Activated T-cell treated with anti-CD3 and anti-CD28 coated beads, Interleukin-2, amount 50 U/mL, for 24 hours (primary cell): ENCODE measurements at regions not wholly inside any gene's neighbourhood (a gene's known extent, or its start where the extent isn't known, plus 50 kb on each side); places are given as distances from the start of the nearest gene placed in this dataset.

ENCODE experiments used
- DNase-seq: peaks from one replicate; pipeline ENCODE4 v3.0.0-alpha.2; 2020
- H3K27ac Mint-ChIP-seq: 2 replicates; pipeline ENCODE4 v1.8.0; 2020; ENCODE audit warnings: mild to moderate bottlenecking, mixed read lengths
- H3K27me3 Mint-ChIP-seq: 2 replicates; pipeline ENCODE4 v1.8.0; 2020; ENCODE audit warnings: mixed read lengths
- H3K36me3 Mint-ChIP-seq: 2 replicates; pipeline ENCODE4 v1.8.0; 2020; ENCODE audit warnings: low read depth, mixed read lengths
- H3K4me1 Mint-ChIP-seq: 2 replicates; pipeline ENCODE4 v1.8.0; 2020; ENCODE audit warnings: low read depth, mixed read lengths
- H3K4me3 Mint-ChIP-seq: 2 replicates; pipeline ENCODE4 v1.8.0; 2020; ENCODE audit warnings: mild to moderate bottlenecking, moderate library complexity, mixed read lengths
- H3K9me3 Mint-ChIP-seq: 2 replicates; pipeline ENCODE4 v1.8.0; 2020; ENCODE audit warnings: mixed read lengths

DNA sequence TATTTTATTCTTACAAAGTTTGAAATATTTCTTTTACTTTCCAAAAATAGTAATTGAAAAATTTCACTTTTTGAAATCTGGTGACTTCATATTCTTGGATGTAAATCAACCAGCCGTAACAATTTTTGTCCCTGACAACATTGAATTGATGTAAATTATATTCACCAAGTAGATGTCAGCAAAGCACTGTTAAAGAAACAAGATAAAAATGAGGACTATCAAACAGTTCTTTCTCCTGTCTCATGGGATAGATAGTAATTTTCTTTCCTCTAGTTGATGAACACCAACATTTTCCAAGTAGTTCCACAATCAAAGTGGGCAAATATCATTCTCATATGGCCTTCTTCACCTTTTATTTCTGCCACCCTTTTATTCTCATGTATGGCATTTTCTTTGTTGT is 1461.9 kb downstream of the MAT2B start:
- Mint-ChIP-seq H3K4me3 (no peak overlapping the region), H3K27me3 (no peaks in the 10 kb centered on the region), H3K36me3 (no peaks in the 10 kb centered on the region), H3K4me1 (no peaks in the 10 kb centered on the region), H3K9me3 (no peaks in the 10 kb centered on the region), H3K27ac (no peak overlapping the region)
- no peak for DNase-seq

- no peaks in the 10 kb centered on the region for H3K4me1 Mint-ChIP-seq
- no peak overlapping the region for H3K4me3 Mint-ChIP-seq
- no peak for DNase-seq
- H3K27me3 Mint-ChIP-seq, result no peaks in the 10 kb centered on the region
- no peaks in the 10 kb centered on the region for H3K36me3 Mint-ChIP-seq
- H3K27ac Mint-ChIP-seq, result no peak overlapping the region
- H3K9me3 Mint-ChIP-seq, result peaks cover 18% of the 10 kb centered on the region
Observed at GRCh38 chr5:164972973-164973372, 1467.6 kb downstream of the MAT2B start.

DNA sequence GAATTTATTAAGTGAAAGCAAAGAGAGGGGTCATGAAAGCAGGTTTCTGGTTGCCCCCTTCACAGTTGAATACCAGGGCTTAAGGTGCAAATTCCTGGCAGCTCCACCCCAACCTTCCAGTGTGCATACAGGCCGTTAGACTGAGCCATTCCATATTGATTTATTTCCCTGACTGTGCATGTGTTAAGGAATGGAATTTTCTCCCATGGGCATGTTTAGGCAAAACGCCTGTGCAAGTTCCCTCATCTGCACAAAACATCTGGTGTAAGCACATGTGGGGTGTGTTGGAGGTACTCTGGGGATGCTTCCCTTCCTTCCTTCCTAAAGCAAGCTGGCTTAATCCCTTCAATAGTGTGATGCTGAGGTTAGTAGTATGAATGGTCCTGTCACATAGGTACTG is 1470.6 kb downstream of the MAT2B start:
- Mint-ChIP-seq H3K4me1 (no peaks in the 10 kb centered on the region), H3K27me3 (no peaks in the 10 kb centered on the region), H3K36me3 (no peaks in the 10 kb centered on the region), H3K4me3 (no peak overlapping the region), H3K27ac (no peak overlapping the region), H3K9me3 (peaks cover 25% of the 10 kb centered on the region)
- no peak for DNase-seq

GRCh38 chr5:164980480-164980879 is 1475.1 kb downstream of the MAT2B start:
- Mint-ChIP-seq H3K27me3 (no peaks in the 10 kb centered on the region), H3K36me3 (no peaks in the 10 kb centered on the region), H3K4me3 (no peak overlapping the region), H3K27ac (no peak overlapping the region), H3K4me1 (no peaks in the 10 kb centered on the region), H3K9me3 (peaks cover 15% of the 10 kb centered on the region)
- no peak for DNase-seq

GRCh38 chr5:164998142-164998541 is 1492.7 kb downstream of the MAT2B start:
- Mint-ChIP-seq H3K4me3 (no peak overlapping the region), H3K27me3 (no peaks in the 10 kb centered on the region), H3K9me3 (peaks cover 12% of the 10 kb centered on the region), H3K27ac (no peak overlapping the region), H3K36me3 (no peaks in the 10 kb centered on the region), H3K4me1 (no peaks in the 10 kb centered on the region)
- DNase-seq, result no peak

GRCh38 chr5:164998590-164998989 is 1493.2 kb downstream of the MAT2B start:
- no peak for DNase-seq
- no peaks in the 10 kb centered on the region for H3K36me3 Mint-ChIP-seq
- H3K27ac Mint-ChIP-seq, result no peak overlapping the region
- H3K9me3 Mint-ChIP-seq, result peaks cover 12% of the 10 kb centered on the region
- no peaks in the 10 kb centered on the region for H3K27me3 Mint-ChIP-seq
- H3K4me1 Mint-ChIP-seq, result no peaks in the 10 kb centered on the region
- no peak overlapping the region for H3K4me3 Mint-ChIP-seq

DNA sequence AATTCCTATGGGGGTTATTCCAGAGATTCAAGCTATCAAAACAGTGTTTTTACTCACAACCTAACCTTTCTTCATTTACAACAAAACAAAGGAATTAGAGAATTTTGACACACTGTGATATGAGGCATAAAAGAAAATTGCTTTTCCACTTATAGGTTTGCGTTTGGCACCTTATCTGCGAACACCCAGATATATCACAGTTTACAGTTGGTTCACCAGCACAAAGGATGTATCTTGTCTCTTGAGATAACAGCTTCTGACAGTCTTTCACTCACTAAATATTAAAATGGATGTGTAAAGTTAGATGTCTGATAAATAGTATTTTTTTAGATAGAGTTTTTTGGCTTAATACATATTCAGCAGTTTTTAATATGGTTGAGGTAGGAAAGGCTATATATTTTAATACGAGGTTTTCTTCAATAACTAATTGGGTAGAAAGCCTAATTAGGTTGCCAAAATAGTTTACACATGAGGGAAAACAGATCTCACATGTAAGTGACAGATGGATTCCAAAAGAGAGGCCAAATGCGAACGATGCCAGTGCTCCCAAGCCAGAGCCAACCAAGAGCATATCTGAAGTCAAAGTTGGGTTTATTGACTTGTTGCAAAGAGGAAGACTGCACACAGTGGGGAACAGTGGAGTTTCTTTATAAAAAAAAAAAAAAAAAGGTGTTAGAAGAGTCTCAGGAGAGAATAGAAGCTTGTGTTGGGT is 1495.2 kb downstream of the MAT2B start:
- Mint-ChIP-seq H3K9me3 (peaks cover 16% of the 10 kb centered on the region), H3K36me3 (no peaks in the 10 kb centered on the region), H3K4me3 (no peak overlapping the region), H3K27ac (no peak overlapping the region), H3K27me3 (no peaks in the 10 kb centered on the region), H3K4me1 (no peaks in the 10 kb centered on the region)
- no peak for DNase-seq

GRCh38 chr5:165003283-165003682 is 1497.9 kb downstream of the MAT2B start:
- no peak for DNase-seq
- Mint-ChIP-seq H3K27me3 (no peaks in the 10 kb centered on the region), H3K4me3 (no peak overlapping the region), H3K36me3 (no peaks in the 10 kb centered on the region), H3K27ac (no peak overlapping the region), H3K4me1 (no peaks in the 10 kb centered on the region), H3K9me3 (peaks cover 13% of the 10 kb centered on the region)

GRCh38 chr5:165004175-165004574 is 1498.8 kb downstream of the MAT2B start:
- Mint-ChIP-seq H3K27me3 (no peaks in the 10 kb centered on the region), H3K4me3 (no peak overlapping the region), H3K27ac (no peak overlapping the region), H3K36me3 (no peaks in the 10 kb centered on the region), H3K4me1 (no peaks in the 10 kb centered on the region), H3K9me3 (peaks cover 12% of the 10 kb centered on the region)
- DNase-seq, result no peak

- DNase-seq, result no peak
- no peaks in the 10 kb centered on the region for H3K36me3 Mint-ChIP-seq
- H3K27me3 Mint-ChIP-seq, result no peaks in the 10 kb centered on the region
- H3K4me1 Mint-ChIP-seq, result no peaks in the 10 kb centered on the region
- peaks cover 9% of the 10 kb centered on the region for H3K9me3 Mint-ChIP-seq
- no peak overlapping the region for H3K27ac Mint-ChIP-seq
- no peak overlapping the region for H3K4me3 Mint-ChIP-seq
Observed at GRCh38 chr5:165014439-165014838, 1509.0 kb downstream of the MAT2B start.

DNA sequence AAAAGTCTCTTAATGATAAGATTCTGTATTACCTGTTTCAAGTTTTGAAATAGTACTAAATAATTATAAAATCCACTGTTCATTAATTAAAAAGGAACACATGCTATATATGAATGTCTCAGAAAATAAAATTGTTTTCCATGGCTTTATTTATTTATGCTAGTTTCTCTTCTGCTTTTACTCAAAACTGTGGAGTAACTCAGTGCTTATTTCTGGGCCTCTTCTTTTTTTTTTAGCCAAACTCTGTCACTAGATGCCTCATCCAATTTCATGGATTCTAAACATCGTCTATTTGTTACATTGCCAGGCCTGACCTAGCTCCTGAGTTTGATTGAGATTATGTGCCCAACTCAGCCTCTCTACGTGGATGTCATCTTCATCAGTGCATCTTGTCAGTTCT is 1509.7 kb downstream of the MAT2B start:
- Mint-ChIP-seq H3K4me1 (no peaks in the 10 kb centered on the region), H3K9me3 (peaks cover 9% of the 10 kb centered on the region), H3K27me3 (no peaks in the 10 kb centered on the region), H3K36me3 (no peaks in the 10 kb centered on the region), H3K4me3 (no peak overlapping the region), H3K27ac (no peak overlapping the region)
- no peak for DNase-seq

DNA sequence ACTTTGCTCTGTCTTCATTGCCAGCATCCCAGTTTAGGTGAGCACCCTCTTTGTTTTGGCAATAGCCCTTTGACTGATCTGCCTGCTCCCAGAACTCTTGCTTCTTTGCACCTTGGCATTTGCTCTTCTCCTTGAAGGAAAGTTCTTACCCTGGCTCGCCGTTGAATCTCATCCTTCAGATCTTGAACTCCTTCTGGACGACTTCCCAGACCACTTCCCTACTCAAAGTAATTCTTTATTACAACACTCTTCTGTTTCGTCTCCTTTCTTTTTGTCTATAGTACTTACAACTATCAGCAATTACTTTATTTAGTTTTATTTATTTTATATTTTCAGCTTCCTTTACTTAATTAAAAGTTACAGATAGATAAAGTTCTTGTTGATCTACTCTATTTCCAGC is 1510.1 kb downstream of the MAT2B start:
- Mint-ChIP-seq H3K4me1 (no peaks in the 10 kb centered on the region), H3K9me3 (peaks cover 9% of the 10 kb centered on the region), H3K36me3 (no peaks in the 10 kb centered on the region), H3K27ac (no peak overlapping the region), H3K27me3 (no peaks in the 10 kb centered on the region), H3K4me3 (no peak overlapping the region)
- no peak for DNase-seq

DNA sequence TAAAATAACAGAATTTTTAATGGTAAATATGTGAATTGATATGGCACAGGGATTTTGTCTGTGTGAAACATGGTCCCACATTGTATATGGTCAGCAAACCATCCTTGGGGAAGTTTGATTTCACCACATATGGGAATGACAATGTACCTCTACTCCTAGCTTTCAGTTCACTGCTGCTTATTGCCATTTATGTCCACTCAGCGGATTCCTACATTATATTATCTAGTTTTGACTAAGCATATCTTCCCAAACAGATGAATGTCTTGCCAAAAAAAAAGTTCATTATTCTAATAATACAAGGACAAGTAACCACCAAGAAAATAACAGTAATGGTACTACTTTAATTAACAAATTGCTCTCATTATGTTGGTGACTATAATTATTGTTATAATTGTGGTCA is 1521.6 kb downstream of the MAT2B start:
- Mint-ChIP-seq H3K4me1 (no peaks in the 10 kb centered on the region), H3K9me3 (peaks cover 14% of the 10 kb centered on the region), H3K27me3 (no peaks in the 10 kb centered on the region), H3K4me3 (no peak overlapping the region), H3K36me3 (no peaks in the 10 kb centered on the region), H3K27ac (no peak overlapping the region)
- DNase-seq, result no peak

DNA sequence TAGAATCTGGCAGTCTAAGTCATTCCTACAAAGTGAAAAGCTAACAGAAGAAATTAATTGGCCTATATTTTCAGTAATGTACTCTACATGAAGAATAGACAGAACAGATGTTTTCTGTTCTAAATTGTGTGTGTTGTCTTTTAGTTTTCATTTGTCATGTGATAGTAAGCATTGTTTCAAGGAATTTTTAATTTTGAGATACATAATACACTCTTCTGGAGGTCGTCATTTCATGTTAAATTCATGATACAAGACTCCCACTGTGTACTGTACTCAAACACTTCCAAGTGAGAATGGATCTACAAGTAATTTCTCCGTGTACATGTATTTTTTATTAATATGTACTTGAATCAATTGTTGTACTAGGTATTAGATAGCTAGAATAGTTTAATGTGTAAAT is 1522.9 kb downstream of the MAT2B start:
- H3K27me3 Mint-ChIP-seq, result no peaks in the 10 kb centered on the region
- no peaks in the 10 kb centered on the region for H3K36me3 Mint-ChIP-seq
- H3K4me1 Mint-ChIP-seq, result no peaks in the 10 kb centered on the region
- peaks cover 12% of the 10 kb centered on the region for H3K9me3 Mint-ChIP-seq
- H3K4me3 Mint-ChIP-seq, result no peak overlapping the region
- no peak overlapping the region for H3K27ac Mint-ChIP-seq
- DNase-seq, result no peak

DNA sequence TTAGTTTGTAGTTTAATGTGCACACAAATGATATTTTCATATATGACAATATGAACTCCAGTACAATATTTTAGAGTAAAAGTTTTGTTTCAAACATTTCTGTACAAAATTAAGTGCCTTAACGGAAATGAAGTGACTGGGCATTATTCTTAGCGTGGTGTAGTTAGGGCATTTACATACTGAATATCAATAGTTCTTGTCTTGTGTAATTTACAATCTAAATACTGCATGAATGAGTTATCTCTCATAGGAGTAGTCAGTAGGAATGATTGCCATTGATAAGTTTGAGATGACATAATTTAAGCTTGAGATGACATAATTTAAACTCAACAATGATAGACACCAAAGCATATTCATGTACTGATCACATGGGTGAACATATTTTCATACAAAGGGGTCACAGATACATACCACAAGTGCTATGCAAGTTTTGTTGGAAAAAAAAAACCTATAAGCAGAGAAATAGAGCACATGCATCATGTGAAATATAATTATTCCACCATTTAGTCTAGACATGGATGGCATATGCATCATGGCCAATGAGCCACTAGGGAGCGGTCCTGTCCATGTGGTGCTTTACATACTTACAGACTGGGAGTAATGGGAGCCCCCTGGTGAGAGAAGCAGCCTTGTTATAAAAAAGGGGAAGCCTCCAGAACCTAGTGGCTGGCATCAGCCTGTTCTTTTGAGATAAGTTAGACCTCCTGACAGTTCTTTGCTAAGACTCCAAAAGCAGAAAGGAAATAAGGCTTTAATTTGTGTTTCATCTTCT is 1523.9 kb downstream of the MAT2B start:
- DNase-seq, result no peak
- no peak overlapping the region for H3K4me3 Mint-ChIP-seq
- no peak overlapping the region for H3K27ac Mint-ChIP-seq
- no peaks in the 10 kb centered on the region for H3K27me3 Mint-ChIP-seq
- H3K4me1 Mint-ChIP-seq, result no peaks in the 10 kb centered on the region
- H3K9me3 Mint-ChIP-seq, result peaks cover 12% of the 10 kb centered on the region
- no peaks in the 10 kb centered on the region for H3K36me3 Mint-ChIP-seq
